IMR-90 (cell line): ENCODE measurements at regions not wholly inside any gene's neighbourhood (a gene's known extent, or its start where the extent isn't known, plus 50 kb on each side); places are given as distances from the start of the nearest gene placed in this dataset.

Source experiments
- ATAC-seq: fragments of 200-7000 bp; cut with Tn5 transposase; 2 replicates; pipeline ENCODE4 v1.9.1; 2020; ENCODE audit warnings: low read depth, mild to moderate bottlenecking, moderate library complexity
- BruUV-seq: library from RNA; stranded (reverse); fragments of 400-500 nt; replicated peaks from 2 replicates; lab custom pipeline; 2021; lab: Mats Ljungman, UMichigan
- CTCF ChIA-PET: fragments of 300-600 bp; formaldehyde crosslinking; extraction: SDS; loops from one replicate; lab custom pipeline; 2021; ENCODE audit warnings: antibody characterized with exemption; lab: Yijun Ruan, JAX
- POLR2A ChIA-PET: fragments of 300-600 bp; sonication (Branson Sonifier 250); formaldehyde crosslinking; loops from one replicate; lab custom pipeline; 2022; ENCODE audit warnings: antibody characterized with exemption; ENCODE audit not compliant: unreplicated experiment; lab: Charles Lee
- DNase-seq: peaks from one replicate; pipeline ENCODE4 v3.0.0; 2013
- H2AFZ ChIP-seq: replicated peaks from 2 replicates; pipeline ENCODE3; 2013; ENCODE audit warnings: low read length, mild to moderate bottlenecking; ENCODE audit not compliant: poor library complexity
- H2AK5ac ChIP-seq: 2 replicates; pipeline ENCODE4 v1.6.1; 2013; ENCODE audit warnings: low read depth, low read length, inconsistent platforms
- H2AK9ac ChIP-seq: replicated peaks from 2 replicates; pipeline ENCODE3; 2013; ENCODE audit warnings: mild to moderate bottlenecking, low read depth, low read length, moderate library complexity; ENCODE audit not compliant: poor library complexity
- H2BK120ac ChIP-seq: 2 replicates; pipeline ENCODE4 v1.6.1; 2013; ENCODE audit warnings: low read depth, low read length, inconsistent platforms
- H2BK15ac ChIP-seq: 3 replicates; pipeline ENCODE4 v1.6.1; 2013; ENCODE audit warnings: low read depth, low read length, inconsistent platforms
- H2BK20ac ChIP-seq: 2 replicates; pipeline ENCODE4 v1.6.1; 2013; ENCODE audit warnings: low read depth, mild to moderate bottlenecking, inconsistent platforms, low read length, moderate library complexity
- H2BK5ac ChIP-seq: 2 replicates; pipeline ENCODE4 v1.6.1; 2013; ENCODE audit warnings: mild to moderate bottlenecking, low read depth, low read length, inconsistent platforms; ENCODE audit not compliant: poor library complexity, severe bottlenecking
- H3K14ac ChIP-seq: replicated peaks from 2 replicates; pipeline ENCODE4 v1.6.1; 2013; ENCODE audit warnings: low read depth, low read length, inconsistent platforms
- H3K18ac ChIP-seq: 2 replicates; pipeline ENCODE4 v1.6.1; 2013; ENCODE audit warnings: low read depth, low read length, control low read depth
- H3K23ac ChIP-seq: 2 replicates; pipeline ENCODE4 v1.6.1; 2013; ENCODE audit warnings: low read depth, low read length, inconsistent platforms
- H3K27ac ChIP-seq: 2 replicates; pipeline ENCODE4 v1.5.1; 2013; ENCODE audit warnings: mild to moderate bottlenecking, control low read depth, low read length; ENCODE audit not compliant: insufficient read depth
- H3K27me3 ChIP-seq: 2 replicates; pipeline ENCODE4 v1.6.1; 2013; ENCODE audit warnings: low read length; ENCODE audit not compliant: control insufficient read depth, insufficient read depth
- H3K36me3 ChIP-seq: 2 replicates; pipeline ENCODE4 v1.6.1; 2013; ENCODE audit warnings: low read length, mixed read lengths; ENCODE audit not compliant: control insufficient read depth, insufficient read depth
- H3K4ac ChIP-seq: 2 replicates; pipeline ENCODE4 v1.6.1; 2013; ENCODE audit warnings: low read depth, low read length, inconsistent platforms
- H3K4me1 ChIP-seq: 2 replicates; pipeline ENCODE4 v1.6.1; 2013; ENCODE audit warnings: low read length, mixed read lengths; ENCODE audit not compliant: control insufficient read depth, insufficient read depth
- H3K4me2 ChIP-seq: 2 replicates; pipeline ENCODE4 v1.6.1; 2013; ENCODE audit warnings: low read depth, mild to moderate bottlenecking, control low read depth, low read length, moderate library complexity
- H3K4me3 ChIP-seq: 2 replicates; pipeline ENCODE4 v1.5.1; 2013; ENCODE audit warnings: low read depth, mild to moderate bottlenecking, control low read depth, low read length, moderate library complexity; ENCODE audit not compliant: insufficient read depth
- H3K56ac ChIP-seq: 2 replicates; pipeline ENCODE4 v1.6.1; 2013; ENCODE audit warnings: low read length, inconsistent platforms; ENCODE audit not compliant: insufficient read depth; ENCODE audit errors: extremely low read depth
- H3K79me1 ChIP-seq, 2 experiments: 2 replicates each; pipeline ENCODE4 v1.6.1; 2013; ENCODE audit warnings: low read length in 2 of 2, inconsistent platforms in 1 of 2, low read depth in 1 of 2
- H3K9ac ChIP-seq: 2 replicates; pipeline ENCODE4 v1.6.1; 2013; ENCODE audit warnings: low read depth, low read length, control low read depth
- H3K9me1 ChIP-seq: 2 replicates; pipeline ENCODE4 v1.6.1; 2013; ENCODE audit warnings: low read length, inconsistent platforms; ENCODE audit not compliant: insufficient read depth
- H3K9me3 ChIP-seq: 2 replicates; pipeline ENCODE4 v1.6.1; 2013; ENCODE audit warnings: low read length; ENCODE audit not compliant: control insufficient read depth, insufficient read depth
- H4K20me1 ChIP-seq: 2 replicates; pipeline ENCODE4 v1.6.1; 2013; ENCODE audit warnings: low read length, inconsistent platforms; ENCODE audit not compliant: insufficient read depth
- H4K5ac ChIP-seq: 2 replicates; pipeline ENCODE4 v1.6.1; 2013; ENCODE audit warnings: mild to moderate bottlenecking, low read depth, low read length, control low read depth
- H4K8ac ChIP-seq, 2 experiments: 2 replicates each; pipeline ENCODE4 v1.6.1; 2013; ENCODE audit warnings: low read depth in 2 of 2, low read length in 2 of 2, control low read depth in 1 of 2, inconsistent platforms in 1 of 2
- H4K91ac ChIP-seq: 2 replicates; pipeline ENCODE4 v1.6.1; 2013; ENCODE audit warnings: low read depth, low read length, inconsistent platforms; ENCODE audit not compliant: insufficient read depth
- BHLHE40 ChIP-seq: fragments of 150-350 bp; IDR thresholded peaks from 2 replicates; pipeline ENCODE4 v1.6.1; 2016; ENCODE audit warnings: mild to moderate bottlenecking, low read depth, low read length
- CEBPB ChIP-seq: IDR thresholded peaks from 2 replicates; pipeline ENCODE4 v1.6.1; 2012; ENCODE audit warnings: low read depth, low read length, improper control_type of control experiment
- CHD1 ChIP-seq: IDR thresholded peaks from 2 replicates; pipeline ENCODE4 v1.6.1; 2012; ENCODE audit warnings: low read depth, low read length, improper control_type of control experiment
- CTCF ChIP-seq: conservative IDR thresholded peaks from 2 replicates; pipeline ENCODE4 v1.5.1; 2012; ENCODE audit warnings: mild to moderate bottlenecking, low read depth, low read length, improper control_type of control experiment
- ELK1 ChIP-seq: fragments of 150-350 bp; IDR thresholded peaks from 2 replicates; pipeline ENCODE4 v1.6.1; 2016; ENCODE audit warnings: low read depth, mild to moderate bottlenecking, low read length, moderate library complexity, borderline replicate concordance
- FOS ChIP-seq: fragments of 150-350 bp; IDR thresholded peaks from 2 replicates; pipeline ENCODE4 v1.6.1; 2016; ENCODE audit warnings: low read depth, low read length
- MAFK ChIP-seq: IDR thresholded peaks from 2 replicates; pipeline ENCODE4 v1.6.1; 2012; ENCODE audit warnings: low read depth, low read length, improper control_type of control experiment
- MAZ ChIP-seq: IDR thresholded peaks from 2 replicates; pipeline ENCODE4 v1.6.1; 2012; ENCODE audit warnings: low read depth, mild to moderate bottlenecking, low read length, improper control_type of control experiment, moderate library complexity, borderline replicate concordance
- MXI1 ChIP-seq: IDR thresholded peaks from 2 replicates; pipeline ENCODE4 v1.6.1; 2012; ENCODE audit warnings: low read depth, mild to moderate bottlenecking, low read length, moderate library complexity, borderline replicate concordance
- NFE2L2 ChIP-seq: fragments of 150-350 bp; IDR thresholded peaks from 2 replicates; pipeline ENCODE4 v1.6.1; 2016; ENCODE audit warnings: low read depth, mild to moderate bottlenecking, low read length
- POLR2A ChIP-seq: IDR thresholded peaks from 2 replicates; pipeline ENCODE4 v1.6.1; 2012; ENCODE audit warnings: mild to moderate bottlenecking, low read depth, low read length
- RAD21 ChIP-seq: IDR thresholded peaks from 2 replicates; pipeline ENCODE4 v1.6.1; 2012; ENCODE audit warnings: low read length, improper control_type of control experiment
- RCOR1 ChIP-seq: IDR thresholded peaks from 2 replicates; pipeline ENCODE4 v1.6.1; 2012; ENCODE audit warnings: mild to moderate bottlenecking, low read length, improper control_type of control experiment; ENCODE audit not compliant: insufficient replicate concordance
- RFX5 ChIP-seq: IDR thresholded peaks from 2 replicates; pipeline ENCODE4 v1.8.0; 2012; ENCODE audit warnings: low read depth, mild to moderate bottlenecking, low read length, moderate library complexity
- SMC3 ChIP-seq: fragments of 150-350 bp; IDR thresholded peaks from 2 replicates; pipeline ENCODE4 v1.6.1; 2016; ENCODE audit warnings: low read depth, mild to moderate bottlenecking, antibody characterized with exemption, low read length, moderate library complexity
- USF2 ChIP-seq: fragments of 150-350 bp; IDR thresholded peaks from 2 replicates; pipeline ENCODE4 v1.6.1; 2017; ENCODE audit warnings: mild to moderate bottlenecking, antibody characterized with exemption, low read length, low read depth
- WGBS, 2 experiments: methylation state at CpG; one replicate each; pipeline versions ENCODE4 v1.1.5 to v1.1.7; 2013; ENCODE audit warnings: missing lambda C conversion rate in 2 of 2; ENCODE audit not compliant: insufficient read length in 1 of 2; ENCODE audit errors: extremely low coverage in 2 of 2; 5-methylcytosine and 5-hydroxymethylcytosine counted together
- dilution Hi-C: fragments of 300-500 bp; cut with HindIII; formaldehyde crosslinking; loops from one replicate; pipeline ENCODE4 v1.14.3; 2018; ENCODE audit warnings: low sequenced_read_pairs; ENCODE audit not compliant: unreplicated experiment
- in situ Hi-C: fragments of 300-500 bp; cut with MboI; formaldehyde crosslinking; loops from 3 replicates; pipeline ENCODE4 v1.14.3; 2019; ENCODE audit warnings: low sequenced_read_pairs, inconsistent platforms, mixed read lengths
- intact Hi-C: fragments of 100-400 bp; cut with micrococcal nuclease; formaldehyde crosslinking; loops from 2 replicates; pipeline ENCODE4 v1.10.0; 2022

GRCh38 chr2:143903172-143903856 lies 616.6 kb downstream of the ZEB2 start:
- H4K20me1 ChIP-seq, result no peaks in the 10 kb centered on the region
- no peaks in the 10 kb centered on the region for H3K9me3 ChIP-seq
- H4K5ac ChIP-seq, result no peak overlapping the region
- H3K4ac ChIP-seq, result no peak overlapping the region
- no peak overlapping the region for H4K91ac ChIP-seq
- no peak overlapping the region for H3K27ac ChIP-seq
- dilution Hi-C loops, result no loop called here
- H2BK5ac ChIP-seq, result no peak overlapping the region
- no CpG with 5 or more reads among the region's 5 CpGs for WGBS, 2 experiments
- peak overlapping the region; percentile 52 for H2AFZ ChIP-seq
- H2BK20ac ChIP-seq, result peak overlapping the region; percentile 42
- CTCF ChIA-PET, result no interaction called here
- H3K14ac ChIP-seq, result no peak overlapping the region; the same call in 1 of the 2 replicates
- no peak for TF ChIP-seq NFE2L2
- TF ChIP-seq POLR2A, result no peak
- no peak for TF ChIP-seq CTCF
- no peak for TF ChIP-seq FOS
- TF ChIP-seq SMC3, result no peak
- TF ChIP-seq MXI1, result no peak
- TF ChIP-seq RFX5, result no peak
- no peak for TF ChIP-seq CEBPB
- TF ChIP-seq CHD1, result no peak
- no peak for TF ChIP-seq MAFK
- TF ChIP-seq RCOR1, result no peak
- TF ChIP-seq USF2, result no peak
- TF ChIP-seq RAD21, result no peak
- TF ChIP-seq MAZ, result no peak
- no peak for TF ChIP-seq BHLHE40
- no peak for TF ChIP-seq ELK1
- H2AK9ac ChIP-seq, result no peak overlapping the region
- H2AK5ac ChIP-seq, result peak overlapping the region; percentile 48; the same call in 1 of the 2 replicates
- no peak overlapping the region for H4K8ac ChIP-seq
- no peak overlapping the region for H3K23ac ChIP-seq
- no peaks in the 10 kb centered on the region for H3K36me3 ChIP-seq
- POLR2A ChIA-PET, result no interaction called here
- peaks cover 4% of the 10 kb centered on the region for H3K9me1 ChIP-seq
- H3K18ac ChIP-seq, result no peak overlapping the region
- no peak overlapping the region for H3K56ac ChIP-seq
- DNase-seq (peak; percentile 5), ATAC-seq (no peak)
- intact Hi-C loops, result no loop called here
- peaks cover 4% of the 10 kb centered on the region for H3K4me1 ChIP-seq
- no peak overlapping the region for H3K9ac ChIP-seq
- H3K27me3 ChIP-seq, result no peaks in the 10 kb centered on the region
- no TSS peak for BruUV-seq
- no peak overlapping the region for H3K4me3 ChIP-seq
- H2BK120ac ChIP-seq, result no peak overlapping the region
- in situ Hi-C loops, result no loop called here
- H2BK15ac ChIP-seq, result 0 out of 3 replicates have a peak overlapping the region, but pooled peaks have one; percentile 1
- no peaks in the 10 kb centered on the region; a peak in 1 of 4 replicates for H3K79me1 ChIP-seq
- no peak overlapping the region for H3K4me2 ChIP-seq
